ENCODE measurements at regions not wholly inside any gene's neighbourhood (a gene's known extent, or its start where the extent isn't known, plus 50 kb on each side); places are given as distances from the start of the nearest gene placed in this dataset.

DNA sequence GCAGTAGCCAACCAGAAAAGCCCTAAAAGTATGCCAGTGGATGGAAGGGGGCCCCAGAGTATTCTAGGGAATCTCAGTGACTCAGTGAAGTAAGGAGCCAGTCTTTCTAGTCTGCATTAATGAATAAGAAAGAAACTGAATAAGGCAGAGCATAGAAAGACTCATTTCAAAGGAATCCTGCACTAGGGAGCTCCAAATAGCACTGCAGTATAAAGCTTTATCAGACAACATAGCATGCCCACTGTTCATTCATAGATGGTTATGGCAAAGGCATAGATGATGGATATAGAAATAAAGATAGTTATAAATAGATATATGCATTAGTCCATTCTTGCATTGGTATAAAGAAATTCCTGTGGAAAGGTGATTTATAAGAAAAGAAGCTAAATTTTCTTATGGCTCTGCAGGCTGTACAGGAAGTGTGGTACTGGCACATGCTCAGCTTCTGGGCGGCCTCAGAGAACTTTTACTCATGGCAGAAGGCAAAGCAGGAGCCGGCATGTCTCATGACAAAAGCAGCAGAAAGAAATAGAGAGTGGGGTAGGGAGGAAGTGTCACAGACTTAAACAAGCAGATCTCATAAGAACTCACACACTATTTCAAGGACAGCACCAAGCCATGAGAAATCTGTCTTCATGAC is 498.5 kb downstream of the CDY2B start:
- TF ChIP-seq, protein P1, sequence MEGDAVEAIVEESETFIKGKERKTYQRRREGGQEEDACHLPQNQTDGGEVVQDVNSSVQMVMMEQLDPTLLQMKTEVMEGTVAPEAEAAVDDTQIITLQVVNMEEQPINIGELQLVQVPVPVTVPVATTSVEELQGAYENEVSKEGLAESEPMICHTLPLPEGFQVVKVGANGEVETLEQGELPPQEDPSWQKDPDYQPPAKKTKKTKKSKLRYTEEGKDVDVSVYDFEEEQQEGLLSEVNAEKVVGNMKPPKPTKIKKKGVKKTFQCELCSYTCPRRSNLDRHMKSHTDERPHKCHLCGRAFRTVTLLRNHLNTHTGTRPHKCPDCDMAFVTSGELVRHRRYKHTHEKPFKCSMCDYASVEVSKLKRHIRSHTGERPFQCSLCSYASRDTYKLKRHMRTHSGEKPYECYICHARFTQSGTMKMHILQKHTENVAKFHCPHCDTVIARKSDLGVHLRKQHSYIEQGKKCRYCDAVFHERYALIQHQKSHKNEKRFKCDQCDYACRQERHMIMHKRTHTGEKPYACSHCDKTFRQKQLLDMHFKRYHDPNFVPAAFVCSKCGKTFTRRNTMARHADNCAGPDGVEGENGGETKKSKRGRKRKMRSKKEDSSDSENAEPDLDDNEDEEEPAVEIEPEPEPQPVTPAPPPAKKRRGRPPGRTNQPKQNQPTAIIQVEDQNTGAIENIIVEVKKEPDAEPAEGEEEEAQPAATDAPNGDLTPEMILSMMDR (IDR thresholded peaks at IDR 0.05; ENCODE audit: insufficient read depth, low read depth, low read length): no peak
- no peak for DNase-seq (ENCODE audit: low read depth)
- H3K4me3 ChIP-seq (ENCODE audit: low read depth, low read length): no peak overlapping the region

DNA sequence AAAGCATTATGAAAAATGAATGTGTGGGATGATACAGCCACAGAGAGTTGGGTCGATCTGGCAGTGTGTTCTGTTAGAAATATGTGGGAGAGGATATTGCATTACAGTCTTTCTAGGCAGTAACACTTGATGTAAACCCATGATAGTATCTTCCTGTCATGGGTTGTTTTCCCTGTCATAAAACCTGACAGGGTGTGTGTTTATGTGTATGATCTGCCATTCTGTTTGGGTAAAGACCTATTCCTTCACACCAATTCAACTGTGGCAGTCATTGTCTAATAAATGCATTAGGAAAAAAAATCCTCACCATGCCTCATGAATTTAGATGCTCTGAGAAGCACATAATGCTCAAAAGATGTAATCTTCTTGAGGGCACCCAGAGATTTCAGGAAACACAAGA is 501.7 kb downstream of the CDY2B start:
- no peak for DNase-seq (ENCODE audit: low read depth)

DNA sequence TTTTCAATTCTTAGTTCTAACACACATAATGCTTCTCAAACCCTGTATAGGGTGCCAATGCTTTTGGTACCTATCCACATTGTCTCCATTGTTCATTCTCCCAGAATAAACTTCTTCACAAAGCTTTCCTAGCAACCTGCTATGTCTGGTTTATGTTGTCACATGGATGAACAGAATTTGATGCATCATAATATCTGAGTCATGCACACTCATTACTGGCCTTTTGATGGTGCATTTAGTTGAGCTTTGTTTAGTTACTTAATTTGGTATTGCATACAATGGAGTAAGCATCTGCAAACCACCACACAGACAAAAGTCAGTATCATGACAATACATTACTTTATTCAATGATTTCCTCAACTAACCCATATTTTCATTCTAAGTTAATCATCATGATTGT is 511.6 kb downstream of the CDY2B start:
- TF ChIP-seq, protein P1 (IDR thresholded peaks at IDR 0.05; ENCODE audit: insufficient read depth, low read depth, low read length): no peak
- DNase-seq (ENCODE audit: low read depth): no peak
- H3K4me3 ChIP-seq (ENCODE audit: low read depth, low read length): no peak overlapping the region

More for the DNA sequence above, 501.7 kb downstream of the CDY2B start:
- H3K4me3 ChIP-seq (ENCODE audit: low read depth, low read length): no peak overlapping the region
- TF ChIP-seq, protein P1 (IDR thresholded peaks at IDR 0.05; ENCODE audit: insufficient read depth, low read depth, low read length): no peak

- TF ChIP-seq, protein P1 (IDR thresholded peaks at IDR 0.05; ENCODE audit: insufficient read depth, low read depth, low read length): no peak
- H3K4me3 ChIP-seq (ENCODE audit: low read depth, low read length): no peak overlapping the region
- DNase-seq (ENCODE audit: low read depth): no peak
These were observed 513.6 kb downstream of the CDY2B start for GRCh38 chrY:17366400-17366799.

DNA sequence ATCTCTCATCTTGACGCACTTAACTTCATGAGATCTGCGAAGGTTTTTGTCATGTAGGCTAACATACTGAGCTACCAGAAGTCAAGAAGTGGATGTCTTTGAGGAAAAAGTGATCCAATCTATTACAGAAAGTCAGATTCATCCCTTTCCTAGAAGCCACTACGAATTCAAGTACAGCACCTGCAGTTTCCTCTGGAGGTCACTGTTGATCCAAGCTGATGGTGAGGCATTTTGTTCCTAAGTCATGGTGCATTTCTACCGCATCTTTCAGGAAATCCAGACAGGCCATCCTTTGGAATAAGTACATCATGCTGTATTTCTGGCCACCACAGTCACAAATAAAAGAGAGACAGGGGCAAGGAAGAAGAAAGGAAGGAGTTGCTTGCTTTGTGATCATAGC is 541.0 kb downstream of the CDY2B start:
- no peak overlapping the region for H3K4me3 ChIP-seq (ENCODE audit: low read depth, low read length)
- DNase-seq (ENCODE audit: low read depth): no peak
- TF ChIP-seq, protein P1 (IDR thresholded peaks at IDR 0.05; ENCODE audit: insufficient read depth, low read depth, low read length): no peak

- no peak for DNase-seq (ENCODE audit: low read depth)
- TF ChIP-seq, protein P1 (IDR thresholded peaks at IDR 0.05; ENCODE audit: insufficient read depth, low read depth, low read length): no peak
- H3K4me3 ChIP-seq (ENCODE audit: low read depth, low read length): no peak overlapping the region
These were observed 549.3 kb downstream of the CDY2B start for GRCh38 chrY:17330733-17331132.

- H3K4me3 ChIP-seq (ENCODE audit: low read depth, low read length): no peak overlapping the region
- TF ChIP-seq, protein P1 (IDR thresholded peaks at IDR 0.05; ENCODE audit: insufficient read depth, low read depth, low read length): no peak
- DNase-seq (ENCODE audit: low read depth): peak; percentile 20
These were observed 560.1 kb downstream of the CDY2B start for GRCh38 chrY:17319916-17320315.
